ENCODE measurements at regions not wholly inside any gene's neighbourhood (a gene's known extent, or its start where the extent isn't known, plus 50 kb on each side); places are given as distances from the start of the nearest gene placed in this dataset.

GRCh38 chr12:97659117-97659880 is 196.7 kb downstream of the RMST start:
- TF ChIP-seq CTCF (IDR thresholded peaks at IDR 0.05; ENCODE audit: extremely low read depth, missing control alignments): no peak
- DNase-seq (ENCODE audit: low spot score): no peak

GRCh38 chr12:97666263-97666662 is 203.7 kb downstream of the RMST start:
- DNase-seq (ENCODE audit: low spot score): no peak
- no peak for TF ChIP-seq CTCF (IDR thresholded peaks at IDR 0.05; ENCODE audit: extremely low read depth, missing control alignments)

GRCh38 chr12:97672870-97673269 is 210.3 kb downstream of the RMST start:
- TF ChIP-seq CTCF (IDR thresholded peaks at IDR 0.05; ENCODE audit: extremely low read depth, missing control alignments): no peak

GRCh38 chr12:97680751-97681150 is 218.1 kb downstream of the RMST start:
- no peak for DNase-seq (ENCODE audit: low spot score)
- no peak for TF ChIP-seq CTCF (IDR thresholded peaks at IDR 0.05; ENCODE audit: extremely low read depth, missing control alignments)

More at GRCh38 chr12:97672870-97673269, 210.3 kb downstream of the RMST start:
- no peak for DNase-seq (ENCODE audit: low spot score)

- no peak for TF ChIP-seq CTCF (IDR thresholded peaks at IDR 0.05; ENCODE audit: extremely low read depth, missing control alignments)
- DNase-seq (ENCODE audit: low spot score): peak; percentile 12
These were observed 219.3 kb downstream of the RMST start for GRCh38 chr12:97681612-97682504.

- no peak for TF ChIP-seq CTCF (IDR thresholded peaks at IDR 0.05; ENCODE audit: extremely low read depth, missing control alignments)
- no peak for DNase-seq (ENCODE audit: low spot score)
These were observed 222.8 kb downstream of the RMST start for GRCh38 chr12:97685360-97685759.

- no peak for TF ChIP-seq CTCF (IDR thresholded peaks at IDR 0.05; ENCODE audit: extremely low read depth, missing control alignments)
- no peak for DNase-seq (ENCODE audit: low spot score)
These were observed 239.3 kb downstream of the RMST start for GRCh38 chr12:97701901-97702300.
